Mucosa of stomach (tissue), 1 donor: ENCODE measurements at regions not wholly inside any gene's neighbourhood (a gene's known extent, or its start where the extent isn't known, plus 50 kb on each side); places are given as distances from the start of the nearest gene placed in this dataset.

Source experiments
- H3K27me3 ChIP-seq: one replicate; pipeline ENCODE4 v1.7.0; 2013; ENCODE audit warnings: mild to moderate bottlenecking, low read length; ENCODE audit not compliant: control insufficient read depth, insufficient read depth
- H3K36me3 ChIP-seq: one replicate; pipeline ENCODE4 v1.7.0; 2013; ENCODE audit warnings: low read length; ENCODE audit not compliant: control insufficient read depth, insufficient read depth
- H3K4me1 ChIP-seq: one replicate; pipeline ENCODE4 v1.7.0; 2013; ENCODE audit warnings: mild to moderate bottlenecking, low read length; ENCODE audit not compliant: control insufficient read depth, insufficient read depth
- H3K4me3 ChIP-seq: one replicate; pipeline ENCODE4 v1.7.0; 2013; ENCODE audit warnings: low read length
- H3K9ac ChIP-seq: one replicate; pipeline ENCODE4 v1.7.0; 2013; ENCODE audit warnings: mild to moderate bottlenecking, low read length, moderate library complexity
- H3K9me3 ChIP-seq: one replicate; pipeline ENCODE4 v1.7.0; 2013; ENCODE audit warnings: mild to moderate bottlenecking, low read length, moderate library complexity; ENCODE audit not compliant: control insufficient read depth
- donor health status: Pancreatic carcinoma.

GRCh38 chr4:15375667-15376066, 52.2 kb upstream of the C1QTNF7 start:
- Histone ChIP-seq H3K9ac (no peak overlapping the region), H3K9me3 (no peaks in the 10 kb centered on the region), H3K27me3 (no peaks in the 10 kb centered on the region), H3K4me3 (no peak overlapping the region), H3K36me3 (no peaks in the 10 kb centered on the region), H3K4me1 (no peaks in the 10 kb centered on the region)

DNA sequence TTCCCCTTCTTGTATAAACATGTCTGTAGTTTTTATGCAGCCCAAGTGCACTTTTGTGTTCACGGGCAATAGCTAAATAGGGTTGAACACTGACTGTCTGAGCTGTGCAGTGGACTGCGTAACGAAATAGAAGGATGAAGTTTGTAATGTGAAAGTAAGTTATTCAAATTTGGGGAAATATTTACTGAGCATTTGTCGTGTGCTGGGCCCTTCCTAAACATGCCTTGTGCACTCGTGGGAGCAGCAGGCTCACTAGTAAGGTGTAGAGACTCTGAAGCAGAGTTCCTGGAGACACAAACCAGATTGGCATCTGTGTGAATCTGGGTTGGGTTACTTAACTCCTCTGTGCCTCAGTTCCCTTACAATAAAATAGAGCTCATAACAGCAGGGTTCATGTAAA, 51.7 kb upstream of the C1QTNF7 start:
- H3K27me3 ChIP-seq, result no peaks in the 10 kb centered on the region
- H3K36me3 ChIP-seq, result no peaks in the 10 kb centered on the region
- no peaks in the 10 kb centered on the region for H3K4me1 ChIP-seq
- no peak overlapping the region for H3K4me3 ChIP-seq
- no peaks in the 10 kb centered on the region for H3K9me3 ChIP-seq
- H3K9ac ChIP-seq, result no peak overlapping the region

- Histone ChIP-seq H3K9ac (no peak overlapping the region), H3K9me3 (no peaks in the 10 kb centered on the region), H3K4me3 (no peak overlapping the region), H3K36me3 (no peaks in the 10 kb centered on the region), H3K4me1 (no peaks in the 10 kb centered on the region), H3K27me3 (no peaks in the 10 kb centered on the region)
Observed at GRCh38 chr4:15376594-15376993, 51.2 kb upstream of the C1QTNF7 start.
